Panc1 (cell line): ENCODE measurements at regions not wholly inside any gene's neighbourhood (a gene's known extent, or its start where the extent isn't known, plus 50 kb on each side); places are given as distances from the start of the nearest gene placed in this dataset.

Source experiments
- POLR2AphosphoS5 ChIP-seq: IDR thresholded peaks from 2 replicates; pipeline ENCODE4 v1.6.1; 2012; ENCODE audit warnings: mild to moderate bottlenecking, low read depth, low read length, moderate library complexity
- TF ChIP-seq, protein P1 (sequence below): fragments of 450-650 bp; IDR thresholded peaks from 2 replicates; pipeline ENCODE4 v1.5.1; 2017; ENCODE audit warnings: mild to moderate bottlenecking

DNA sequence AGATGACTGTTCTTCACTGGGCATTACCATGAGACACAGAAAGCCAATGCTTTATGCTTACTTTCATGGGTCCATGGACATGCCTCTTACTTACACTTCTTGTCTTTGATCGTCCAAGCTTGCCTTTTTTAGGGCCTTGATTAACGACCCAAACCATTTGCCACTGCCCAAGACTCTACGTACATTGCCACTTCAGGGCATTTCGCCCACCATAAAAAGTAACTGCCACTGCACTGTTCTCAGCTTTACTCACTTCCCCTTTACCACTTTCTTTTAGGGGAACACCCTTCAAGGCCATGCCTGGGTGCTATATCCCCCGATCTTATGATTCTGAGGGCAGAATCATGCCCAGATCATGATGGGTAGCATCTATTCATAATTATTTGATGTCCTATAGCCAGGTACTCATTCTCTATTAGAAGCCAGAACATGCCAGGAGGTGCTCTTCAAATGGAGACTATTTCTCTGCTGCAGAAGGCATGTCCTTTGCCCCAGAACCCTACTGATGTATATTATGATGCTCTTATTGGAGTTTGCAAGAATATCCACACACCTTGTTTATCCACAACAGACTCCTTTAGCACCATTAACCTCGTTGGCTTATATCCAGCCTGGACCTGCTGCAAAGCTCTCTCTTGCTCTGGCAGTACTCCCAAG lies 64.1 kb upstream of the RAD23B start:
- TF ChIP-seq, protein P1, sequence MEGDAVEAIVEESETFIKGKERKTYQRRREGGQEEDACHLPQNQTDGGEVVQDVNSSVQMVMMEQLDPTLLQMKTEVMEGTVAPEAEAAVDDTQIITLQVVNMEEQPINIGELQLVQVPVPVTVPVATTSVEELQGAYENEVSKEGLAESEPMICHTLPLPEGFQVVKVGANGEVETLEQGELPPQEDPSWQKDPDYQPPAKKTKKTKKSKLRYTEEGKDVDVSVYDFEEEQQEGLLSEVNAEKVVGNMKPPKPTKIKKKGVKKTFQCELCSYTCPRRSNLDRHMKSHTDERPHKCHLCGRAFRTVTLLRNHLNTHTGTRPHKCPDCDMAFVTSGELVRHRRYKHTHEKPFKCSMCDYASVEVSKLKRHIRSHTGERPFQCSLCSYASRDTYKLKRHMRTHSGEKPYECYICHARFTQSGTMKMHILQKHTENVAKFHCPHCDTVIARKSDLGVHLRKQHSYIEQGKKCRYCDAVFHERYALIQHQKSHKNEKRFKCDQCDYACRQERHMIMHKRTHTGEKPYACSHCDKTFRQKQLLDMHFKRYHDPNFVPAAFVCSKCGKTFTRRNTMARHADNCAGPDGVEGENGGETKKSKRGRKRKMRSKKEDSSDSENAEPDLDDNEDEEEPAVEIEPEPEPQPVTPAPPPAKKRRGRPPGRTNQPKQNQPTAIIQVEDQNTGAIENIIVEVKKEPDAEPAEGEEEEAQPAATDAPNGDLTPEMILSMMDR: no peak
- TF ChIP-seq POLR2AphosphoS5: no peak
